HG02678 (cell line): ENCODE measurements at regions not wholly inside any gene's neighbourhood (a gene's known extent, or its start where the extent isn't known, plus 50 kb on each side); places are given as distances from the start of the nearest gene placed in this dataset.

Experiments used
- ATAC-seq: cut with Tn5 transposase; IDR thresholded peaks from one replicate; pipeline ENCODE4 v1.9.1; 2021; ENCODE audit warnings: mild to moderate bottlenecking, moderate library complexity; ENCODE audit not compliant: unreplicated experiment

DNA sequence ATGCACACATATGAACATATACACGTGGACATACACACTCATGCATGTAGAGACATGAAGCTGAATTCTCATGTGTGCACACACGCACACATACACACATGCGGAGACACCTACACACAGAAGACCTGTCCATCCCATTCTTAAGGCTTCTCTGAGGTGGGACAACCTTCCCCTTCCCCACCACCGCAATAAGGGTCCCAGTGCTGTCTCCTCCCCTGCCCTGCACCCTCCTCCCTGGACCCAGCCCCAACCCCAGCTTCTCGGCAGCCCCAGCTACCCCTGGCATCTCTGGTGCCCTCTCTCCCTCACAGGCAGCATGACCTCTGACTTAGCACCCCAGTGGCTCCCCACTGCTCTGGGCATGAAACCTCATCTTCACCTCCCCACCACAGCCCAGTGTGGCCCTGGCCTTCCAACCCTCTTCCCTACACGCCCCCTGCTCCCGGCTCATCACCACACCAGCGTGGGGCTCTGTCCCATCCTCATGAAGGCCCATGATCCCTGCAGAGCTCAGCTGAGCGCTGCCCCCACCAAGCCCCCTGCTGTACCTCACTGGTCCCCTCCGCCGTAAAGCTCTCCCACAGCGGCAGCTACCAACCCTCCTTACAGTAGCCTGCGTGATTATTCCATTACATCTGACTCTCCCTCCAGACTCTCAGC is 204.1 kb upstream of the ZNF536 start:
- ATAC-seq = no peak

DNA sequence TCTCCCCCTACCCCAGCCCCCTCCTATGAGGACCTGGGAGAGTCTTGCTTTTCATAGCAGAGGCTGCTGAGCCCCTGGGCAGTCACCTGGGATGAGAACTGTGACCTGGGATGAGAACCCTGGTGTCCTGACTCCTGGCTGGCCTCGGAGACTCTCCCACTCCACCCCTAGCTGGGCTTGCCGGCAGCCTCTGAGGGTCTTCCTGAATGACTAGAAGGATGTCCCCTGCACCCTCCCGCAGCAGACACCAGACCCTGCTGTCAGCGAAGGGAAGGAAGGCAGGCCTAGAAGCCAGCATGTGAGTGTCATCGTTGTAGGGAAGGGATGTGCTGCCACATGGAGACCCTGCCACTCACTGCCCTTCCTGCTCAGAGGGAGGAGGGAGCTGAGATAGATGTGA is 203.4 kb upstream of the ZNF536 start:
- ATAC-seq = no peak

DNA sequence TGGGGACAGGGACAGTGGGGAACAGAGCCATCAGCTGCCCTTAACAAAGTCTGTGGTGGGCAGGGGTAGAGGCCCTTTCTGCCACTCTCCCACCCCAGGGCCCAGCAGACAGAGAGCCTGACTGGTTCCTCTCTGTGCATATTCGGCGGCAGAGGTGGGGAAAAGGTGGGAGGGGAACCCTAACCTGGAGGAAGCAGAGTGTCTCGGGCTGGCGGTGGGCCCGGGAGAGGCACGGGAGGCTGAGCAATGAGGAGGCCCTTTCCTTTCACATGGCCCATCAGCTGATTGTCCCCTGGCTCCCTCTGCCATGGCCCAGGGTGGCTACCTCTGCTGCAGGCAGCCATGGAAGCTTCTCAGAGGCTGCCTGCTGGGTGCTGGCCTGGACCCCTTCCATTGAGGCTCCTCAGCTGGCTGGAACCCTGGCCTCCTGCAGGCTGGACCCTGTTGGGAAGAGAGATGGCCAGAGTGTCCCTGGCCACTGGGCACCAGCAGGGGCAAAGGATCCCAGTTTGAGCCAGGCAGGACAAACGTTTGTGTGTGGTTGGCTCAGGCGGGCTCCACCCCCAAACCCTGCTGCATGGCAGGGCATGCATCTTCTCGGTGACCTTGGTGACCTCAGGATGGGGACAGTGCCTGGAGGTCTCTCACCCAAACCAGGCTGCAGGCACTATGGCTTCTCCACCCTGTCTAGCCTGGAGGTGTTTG is 202.8 kb upstream of the ZNF536 start:
- no peak for ATAC-seq

DNA sequence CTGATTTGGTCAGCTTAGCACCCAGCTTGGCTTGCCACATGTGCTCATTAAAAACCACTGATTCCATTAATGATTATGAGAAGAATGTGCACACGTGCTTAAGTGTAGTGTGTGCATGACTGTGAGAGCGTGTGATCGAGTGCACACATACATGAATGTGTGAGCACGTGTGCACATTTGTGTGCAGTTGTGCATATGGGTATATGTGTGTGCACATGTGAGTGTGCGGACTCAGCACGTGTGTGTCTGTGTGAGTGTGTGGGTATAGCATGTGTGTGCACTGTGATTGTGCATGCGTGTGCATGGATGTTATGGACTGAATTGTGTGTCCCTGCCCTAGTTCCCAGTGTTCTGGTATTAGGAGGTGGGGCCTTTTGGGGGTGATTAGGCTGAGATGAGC is 202.1 kb upstream of the ZNF536 start:
- no peak for ATAC-seq

DNA sequence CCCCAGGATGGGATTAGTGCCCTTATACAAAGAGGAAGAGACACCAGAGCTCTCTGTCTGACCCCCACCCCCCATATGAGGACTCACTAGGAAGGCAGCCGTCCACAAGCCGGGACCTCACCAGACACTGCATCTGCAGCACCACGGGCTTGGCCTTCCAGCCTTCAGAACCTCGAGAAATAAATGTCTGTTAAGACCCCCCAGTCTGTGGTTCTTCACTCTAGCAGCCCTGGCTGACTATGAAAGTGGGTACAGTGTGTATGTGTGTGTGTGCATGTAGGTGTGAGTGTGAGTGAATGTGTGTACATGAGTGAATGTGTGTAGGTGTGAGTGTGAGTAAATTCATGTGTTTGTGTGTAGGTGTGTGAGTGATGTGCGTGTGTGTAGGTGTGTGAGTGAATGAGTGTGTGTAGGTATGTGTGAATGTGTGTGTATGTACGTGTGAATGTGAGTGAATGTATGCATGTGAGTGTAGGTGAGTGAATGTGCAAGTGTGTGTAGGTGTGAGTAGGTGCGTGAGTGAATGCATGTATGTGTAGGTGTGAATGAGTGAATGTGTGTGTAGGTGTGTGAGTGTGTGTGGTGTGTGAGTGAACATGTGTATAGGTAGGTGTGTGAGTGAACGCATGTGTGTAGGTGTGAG is 201.6 kb upstream of the ZNF536 start:
- no peak for ATAC-seq

DNA sequence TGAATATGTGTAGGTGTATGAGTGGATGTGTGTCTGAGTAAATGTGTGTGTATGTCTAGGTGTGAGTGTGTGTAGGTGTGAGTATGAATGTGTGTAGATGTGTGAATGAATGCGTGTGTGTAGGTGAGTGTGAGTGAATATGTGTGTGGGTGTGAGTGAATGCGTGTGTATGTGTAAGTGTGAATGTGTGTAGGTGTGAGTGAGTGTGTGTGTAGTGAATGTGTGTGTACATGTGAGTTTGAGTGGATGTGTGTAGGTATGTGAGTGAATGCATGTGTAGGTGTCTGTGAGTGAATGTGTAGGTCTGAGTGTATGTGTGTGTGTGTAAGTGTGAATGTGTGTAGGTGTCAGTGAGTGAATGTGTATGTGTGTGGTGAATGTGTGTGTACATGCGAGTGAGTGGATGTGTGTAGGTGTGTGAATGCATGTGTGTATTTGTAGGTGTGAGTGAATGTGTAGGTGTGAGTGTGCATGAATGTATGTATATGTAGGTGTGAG is 201.0 kb upstream of the ZNF536 start:
- ATAC-seq = no peak

DNA sequence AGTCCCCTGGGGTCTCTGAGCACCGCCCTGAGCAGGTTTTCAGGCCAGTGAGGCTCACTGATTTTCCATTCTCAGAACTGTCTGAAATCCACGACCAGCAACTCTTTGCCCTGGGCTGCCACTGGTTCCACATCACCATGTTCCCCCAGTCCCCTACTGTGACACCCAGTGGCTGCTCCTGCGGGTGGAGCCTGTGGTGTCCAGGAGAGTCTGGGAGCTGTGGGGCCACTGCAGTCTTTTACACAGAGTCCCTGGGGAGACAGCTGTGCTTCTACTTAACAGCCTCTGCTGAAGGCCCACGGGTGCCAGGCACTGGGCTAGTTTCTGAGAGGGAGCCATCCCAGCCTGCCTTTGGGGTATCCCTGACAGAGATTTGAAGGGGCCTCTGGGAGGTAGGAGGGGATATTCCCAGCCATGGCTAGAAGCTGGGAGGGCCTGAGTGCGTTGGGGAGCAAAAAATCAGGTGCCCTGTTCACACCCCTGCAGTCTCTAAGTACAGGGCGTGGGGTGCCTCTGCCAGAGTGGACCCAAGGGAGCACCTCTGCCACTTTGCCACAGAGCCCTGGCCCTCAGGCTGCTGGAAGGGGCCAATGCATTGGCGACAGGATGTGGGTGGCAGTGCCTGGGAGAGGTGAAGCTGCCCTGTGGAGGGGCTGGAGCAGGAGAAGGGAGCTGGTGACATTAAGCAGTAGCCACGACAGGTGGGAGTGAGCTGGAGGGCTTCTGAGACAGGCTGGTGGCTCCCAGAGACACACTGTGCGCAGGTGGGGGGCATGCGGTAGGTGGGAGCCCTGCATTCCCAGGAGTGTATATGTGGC is 200.2 kb upstream of the ZNF536 start:
- no peak for ATAC-seq

DNA sequence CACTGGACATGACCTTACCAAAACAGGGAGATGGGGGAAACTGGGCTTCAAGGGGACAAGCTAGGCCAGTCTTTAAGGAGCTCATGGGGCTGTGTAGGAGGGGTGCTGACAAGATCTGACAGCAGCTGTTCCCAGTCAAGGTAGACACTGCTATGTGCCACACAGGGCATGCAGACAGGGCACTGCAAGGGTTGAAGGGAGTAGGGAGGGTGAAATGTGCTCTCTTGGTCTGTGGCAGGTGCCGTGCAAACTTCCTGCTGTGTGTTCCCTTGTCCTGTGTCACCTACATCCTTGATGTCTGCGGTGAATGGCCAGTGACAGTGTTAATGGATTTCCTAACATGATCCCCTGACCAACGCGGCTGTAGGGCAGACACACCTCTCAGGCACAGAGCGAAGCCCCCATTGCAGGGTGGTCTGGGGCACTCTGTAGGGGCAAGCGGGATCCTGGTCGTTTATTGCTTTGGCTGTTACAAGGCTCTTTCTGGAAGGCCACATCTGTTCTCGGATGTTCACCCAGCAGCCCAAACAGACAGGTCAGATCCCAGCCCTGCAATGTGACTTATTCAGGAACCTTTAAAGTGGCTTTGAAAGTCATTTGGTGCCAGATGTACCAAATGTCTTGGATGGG is 199.5 kb upstream of the ZNF536 start:
- no peak for ATAC-seq

DNA sequence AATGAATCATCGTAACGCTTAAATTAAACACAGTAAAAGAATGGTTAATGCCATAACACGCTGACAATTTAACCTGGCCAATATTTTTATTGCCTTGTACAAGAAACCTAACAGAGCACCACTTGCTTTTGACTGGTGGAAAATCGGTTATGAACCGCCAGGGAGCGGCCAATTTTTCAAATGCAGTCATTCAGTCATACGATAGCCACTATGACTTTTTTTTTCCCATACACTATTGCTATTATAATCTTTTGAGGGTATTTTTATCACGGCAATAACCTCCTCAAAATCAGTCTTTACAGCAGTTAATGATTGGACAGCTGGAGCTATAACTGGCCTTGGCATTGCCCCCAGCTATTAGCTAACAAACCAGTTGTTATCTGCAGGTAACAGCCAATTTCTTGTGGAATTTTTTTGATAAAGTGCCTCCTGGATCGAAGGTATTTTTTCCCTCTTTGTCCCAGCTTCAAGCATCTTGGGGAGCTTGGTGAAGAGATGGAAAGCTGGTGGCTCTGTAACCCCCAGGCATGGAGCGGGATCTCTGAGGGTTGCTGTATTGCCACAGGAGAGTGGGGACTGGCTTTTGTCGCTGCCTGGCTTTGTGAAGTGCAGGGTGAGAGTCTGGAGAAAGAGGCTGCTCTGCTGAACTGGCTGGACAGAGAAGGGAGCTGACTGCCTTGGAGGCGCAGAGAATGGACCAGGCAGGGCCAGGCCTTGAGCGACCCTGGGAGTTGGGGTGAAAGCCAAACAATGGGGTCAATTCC is 198.4 kb upstream of the ZNF536 start:
- ATAC-seq = no peak

DNA sequence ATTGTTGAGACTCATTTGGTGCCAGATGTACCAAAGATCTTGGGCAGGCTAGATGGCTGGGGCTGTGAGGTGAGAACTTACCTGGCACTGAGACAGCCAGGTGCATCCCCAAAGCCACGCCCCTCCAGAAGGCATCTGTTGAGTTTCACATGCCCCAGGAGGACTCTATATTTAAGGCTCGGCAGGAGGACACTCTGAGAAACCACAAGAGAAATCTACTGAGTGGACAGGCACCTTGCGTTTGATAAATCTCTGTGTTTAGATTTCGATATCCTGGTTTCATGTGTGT is 197.9 kb upstream of the ZNF536 start:
- ATAC-seq = no peak

DNA sequence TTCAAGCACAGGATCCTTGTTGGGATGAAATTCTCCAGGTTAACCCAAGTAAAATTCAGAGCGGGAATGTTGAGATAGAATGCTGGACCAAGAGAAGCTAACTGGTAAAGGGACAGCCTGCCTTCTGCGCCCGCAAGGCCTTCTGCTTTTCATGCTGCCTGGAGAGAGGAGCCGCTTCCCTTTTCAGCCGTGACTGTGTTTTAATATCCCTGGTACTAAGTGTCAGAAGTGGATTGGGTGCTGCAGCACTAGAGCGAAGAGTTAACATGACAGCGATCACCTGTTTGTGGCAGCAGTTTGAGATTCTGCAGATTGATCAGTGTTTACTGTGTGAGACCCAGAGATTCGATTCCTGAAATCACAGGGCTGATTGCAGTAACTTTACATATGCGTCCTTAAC is 197.4 kb upstream of the ZNF536 start:
- no peak for ATAC-seq

DNA sequence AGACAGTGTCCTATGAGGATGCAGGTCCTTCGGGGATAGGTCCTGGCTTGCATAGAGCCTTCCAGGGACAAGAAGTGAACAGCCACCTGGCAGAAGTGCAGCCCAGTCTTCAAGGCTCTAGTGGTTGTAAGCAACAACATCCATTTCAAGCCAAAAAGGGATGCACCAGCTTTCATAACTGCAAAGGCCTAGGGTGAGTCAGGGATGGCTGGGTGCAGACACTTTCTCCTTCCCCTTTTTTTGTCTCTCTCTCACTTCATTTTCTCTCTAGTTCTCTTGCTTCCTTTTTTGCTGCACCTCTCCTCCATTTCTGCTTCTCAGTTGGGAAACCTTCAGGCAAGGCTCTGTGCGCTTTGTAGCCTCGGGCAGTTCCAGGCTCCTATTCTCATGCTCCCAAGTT is 196.2 kb upstream of the ZNF536 start:
- ATAC-seq = no peak

DNA sequence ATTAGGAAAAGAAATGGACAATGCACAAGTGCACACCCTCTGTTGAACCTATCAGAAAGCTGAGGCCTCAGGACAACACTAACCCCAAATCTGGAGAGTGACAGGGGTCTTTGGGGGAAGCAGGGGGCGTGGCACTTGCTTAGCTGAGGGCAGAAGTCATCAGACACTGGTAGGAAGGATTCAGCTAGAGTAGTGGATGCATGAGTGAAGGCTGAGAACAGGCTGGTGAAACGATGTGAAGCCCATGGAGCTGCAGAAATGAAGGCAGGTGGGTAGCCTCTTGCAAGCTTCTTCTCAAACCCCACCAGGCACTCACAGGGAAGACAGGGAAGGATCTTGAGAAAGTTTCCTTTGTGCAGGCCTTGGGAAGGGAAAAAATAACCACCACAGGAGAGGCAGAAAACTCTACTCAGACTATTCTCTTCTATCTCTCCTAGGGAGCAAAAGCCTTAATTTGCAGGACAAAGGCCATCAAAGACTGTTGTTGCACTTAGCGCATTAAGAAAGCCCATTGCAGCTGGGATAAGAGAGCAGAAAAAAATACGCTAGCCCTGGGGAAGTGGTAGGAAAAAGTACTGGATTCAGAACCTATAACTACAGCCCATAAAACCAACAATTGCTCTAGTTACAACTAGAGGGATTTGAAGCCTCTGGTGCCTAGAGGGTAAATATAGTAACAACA is 193.3 kb upstream of the ZNF536 start:
- no peak for ATAC-seq

DNA sequence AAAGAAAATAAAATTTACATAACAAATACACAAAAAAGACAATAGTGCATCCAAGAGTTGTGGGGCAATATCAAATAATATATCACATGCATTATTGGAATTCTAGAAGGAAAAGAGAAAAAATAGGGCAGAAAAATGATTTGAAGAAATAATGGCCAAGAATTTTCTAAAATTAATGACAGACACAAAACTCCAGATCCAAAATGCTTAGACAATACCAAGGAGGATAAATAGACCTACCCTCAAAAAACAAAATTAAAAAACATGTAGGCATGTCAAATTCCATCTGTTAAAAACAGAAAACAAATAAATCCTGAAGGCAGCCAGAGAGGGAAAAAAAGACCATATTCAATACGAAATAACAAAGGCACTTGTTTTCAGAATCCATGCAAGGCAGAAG is 191.5 kb upstream of the ZNF536 start:
- ATAC-seq = no peak

DNA sequence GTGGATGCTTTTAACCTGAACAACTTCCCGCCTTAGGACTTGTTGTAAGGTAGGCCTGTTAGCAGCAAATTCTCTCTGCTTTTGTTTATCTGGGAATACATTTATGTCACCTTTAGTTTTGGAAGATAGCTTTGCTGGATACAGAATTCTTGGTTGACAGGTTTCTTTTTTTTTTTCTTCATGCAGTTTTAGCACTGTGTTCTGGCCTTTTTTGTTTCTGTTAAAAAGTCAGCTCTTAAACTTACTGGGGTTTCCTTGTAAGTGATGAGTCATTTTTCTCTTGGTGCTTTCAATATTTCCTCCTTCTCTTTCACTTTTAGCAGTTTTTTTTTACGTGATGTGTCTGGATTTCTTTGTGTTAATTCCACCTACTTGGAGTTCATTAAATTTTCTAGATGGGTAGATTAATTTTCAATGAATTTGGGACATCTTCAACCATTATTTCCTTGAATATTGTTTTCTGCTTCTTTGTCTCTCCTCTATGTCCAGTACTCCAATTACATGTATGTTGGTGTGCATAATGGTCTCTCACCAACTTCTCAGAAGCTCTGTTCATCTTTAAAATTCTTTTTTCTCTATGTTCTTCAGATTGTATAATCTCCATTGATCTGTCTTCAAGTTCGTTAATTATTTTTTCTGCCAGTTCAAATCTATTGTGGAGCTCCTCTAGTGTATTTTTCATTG is 188.2 kb upstream of the ZNF536 start:
- no peak for ATAC-seq

DNA sequence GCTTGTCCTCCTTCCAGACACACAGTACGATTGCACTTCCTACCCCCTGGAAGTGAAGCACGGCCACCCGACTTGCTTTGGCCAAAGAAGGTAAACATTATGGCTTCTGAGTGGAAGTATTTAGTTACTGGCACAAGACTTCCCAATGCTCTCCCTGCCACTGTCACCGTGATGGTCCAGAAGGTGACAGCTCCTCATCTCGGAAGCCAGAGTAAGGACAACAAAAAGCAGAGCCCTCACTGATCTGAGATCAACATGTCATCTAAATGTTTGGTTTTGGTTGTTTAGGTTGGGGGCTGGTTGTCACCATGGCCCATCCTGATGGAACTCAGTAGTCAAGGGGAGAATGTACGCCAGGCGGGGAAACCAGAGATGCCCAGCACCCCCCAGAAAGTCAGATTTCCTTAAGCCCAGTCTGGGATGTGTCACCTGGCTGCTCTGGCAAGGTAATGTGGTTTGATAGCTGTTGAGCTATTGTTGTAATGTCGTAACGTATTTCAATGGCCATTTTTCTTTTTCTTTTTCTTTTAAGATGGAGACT is 170.1 kb upstream of the ZNF536 start:
- ATAC-seq = no peak

DNA sequence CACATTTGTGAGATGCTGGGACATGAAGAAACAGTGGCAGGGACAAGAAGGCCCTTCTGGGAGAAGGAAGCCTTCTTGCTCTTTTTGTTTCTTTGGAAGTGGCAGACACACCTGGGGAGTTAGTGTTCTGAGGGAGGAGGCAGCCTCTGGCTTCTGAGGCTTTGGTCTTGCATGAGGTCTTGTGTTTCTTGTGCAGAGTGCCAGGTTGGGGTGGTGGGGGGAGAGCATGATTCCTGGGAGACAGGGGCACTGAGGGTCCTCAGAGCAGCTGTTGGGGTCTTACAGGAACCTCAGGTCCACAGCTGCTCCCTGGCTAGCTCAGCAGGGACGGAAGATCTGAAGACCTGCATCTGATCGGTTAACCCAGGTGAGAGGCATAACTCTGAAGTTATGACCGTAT is 167.5 kb upstream of the ZNF536 start:
- no peak for ATAC-seq

DNA sequence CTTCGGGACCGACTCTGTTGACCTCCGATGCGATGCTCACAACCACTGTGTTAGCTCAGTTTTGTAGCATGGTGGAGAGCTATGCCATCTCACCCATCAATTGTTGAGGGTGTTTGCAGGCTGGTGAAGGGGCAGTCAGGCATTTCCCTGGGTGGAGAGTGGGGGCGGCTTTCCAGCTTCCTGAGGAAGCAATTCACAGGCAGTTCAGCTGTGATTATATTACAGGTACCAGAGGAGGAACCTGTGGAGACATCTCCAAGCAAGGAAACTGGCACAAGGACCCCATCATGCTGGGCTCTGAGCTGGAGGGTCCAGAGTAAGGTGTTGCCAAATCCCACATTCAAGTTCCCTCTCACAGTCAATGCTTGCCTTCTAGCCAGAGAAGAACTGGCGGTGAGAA is 166.0 kb upstream of the ZNF536 start:
- no peak for ATAC-seq

DNA sequence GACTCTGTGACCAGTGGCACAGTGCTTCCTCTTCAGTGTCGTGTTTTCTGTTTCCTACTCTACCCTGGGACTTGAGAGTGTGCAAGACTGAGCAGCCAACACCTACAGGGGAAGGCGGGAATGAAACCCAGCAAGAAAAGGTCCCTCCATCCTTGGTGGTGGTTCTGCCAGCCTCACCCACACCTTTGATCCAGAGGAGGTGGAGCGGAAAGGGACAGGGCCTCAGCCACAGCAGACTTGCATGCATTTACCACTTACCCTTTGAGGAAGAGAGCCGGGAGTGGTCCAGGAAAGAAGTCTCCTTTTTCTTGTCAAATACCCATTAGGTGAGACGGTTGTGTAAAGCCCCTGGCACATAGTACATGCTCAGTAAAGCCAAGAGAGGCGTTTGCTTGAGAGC is 164.8 kb upstream of the ZNF536 start:
- ATAC-seq = no peak
